K562 (cell line): ENCODE measurements at regions not wholly inside any gene's neighbourhood (a gene's known extent, or its start where the extent isn't known, plus 50 kb on each side); places are given as distances from the start of the nearest gene placed in this dataset.

ENCODE experiments used
- ELK3 ChIP-seq: fragments of 450-650 bp; formaldehyde crosslinking; IDR thresholded peaks from 2 replicates; pipeline ENCODE4 v1.4.0; 2020; ENCODE audit warnings: mild to moderate bottlenecking
- IRF1 ChIP-seq: sonication (generic); formaldehyde crosslinking; IDR thresholded peaks from 2 replicates; pipeline ENCODE4 v1.8.0; 2022; ENCODE audit warnings: missing genetic modification reagents, mild to moderate bottlenecking, borderline replicate concordance
- MGA ChIP-seq: fragments of 450-650 bp; IDR thresholded peaks from 2 replicates; pipeline ENCODE4 v1.6.1; 2016; ENCODE audit warnings: mild to moderate bottlenecking, moderate library complexity
- NR0B1 ChIP-seq: fragments of 450-650 bp; IDR thresholded peaks from one replicate; pipeline ENCODE4 v1.6.1; 2018; ENCODE audit warnings: mild to moderate bottlenecking, moderate library complexity; ENCODE audit not compliant: partially characterized antibody
- SMARCA4 ChIP-seq: fragments of 450-650 bp; IDR thresholded peaks from 2 replicates; pipeline ENCODE4 v1.6.1; 2016
- ZNF408 ChIP-seq: fragments of 250-450 bp; sonication (Bioruptor Pico); IDR thresholded peaks from 2 replicates; pipeline ENCODE4 v1.4.0; 2020; ENCODE audit warnings: low read depth, mild to moderate bottlenecking, moderate library complexity

GRCh38 chr14:26811756-26812305 lies 214.0 kb upstream of the NOVA1 start (continued):
- TF ChIP-seq MGA (no peak), IRF1 (CRISPR knock-in tag) (no peak), SMARCA4 (no peak), ZNF408 (CRISPR knock-in tag) (no peak), ELK3 (CRISPR knock-in tag) (no peak), NR0B1 (no peak)
- TF ChIP-seq, all 486 proteins: peak for 0
